ENCODE measurements at regions not wholly inside any gene's neighbourhood (a gene's known extent, or its start where the extent isn't known, plus 50 kb on each side); places are given as distances from the start of the nearest gene placed in this dataset.

DNA sequence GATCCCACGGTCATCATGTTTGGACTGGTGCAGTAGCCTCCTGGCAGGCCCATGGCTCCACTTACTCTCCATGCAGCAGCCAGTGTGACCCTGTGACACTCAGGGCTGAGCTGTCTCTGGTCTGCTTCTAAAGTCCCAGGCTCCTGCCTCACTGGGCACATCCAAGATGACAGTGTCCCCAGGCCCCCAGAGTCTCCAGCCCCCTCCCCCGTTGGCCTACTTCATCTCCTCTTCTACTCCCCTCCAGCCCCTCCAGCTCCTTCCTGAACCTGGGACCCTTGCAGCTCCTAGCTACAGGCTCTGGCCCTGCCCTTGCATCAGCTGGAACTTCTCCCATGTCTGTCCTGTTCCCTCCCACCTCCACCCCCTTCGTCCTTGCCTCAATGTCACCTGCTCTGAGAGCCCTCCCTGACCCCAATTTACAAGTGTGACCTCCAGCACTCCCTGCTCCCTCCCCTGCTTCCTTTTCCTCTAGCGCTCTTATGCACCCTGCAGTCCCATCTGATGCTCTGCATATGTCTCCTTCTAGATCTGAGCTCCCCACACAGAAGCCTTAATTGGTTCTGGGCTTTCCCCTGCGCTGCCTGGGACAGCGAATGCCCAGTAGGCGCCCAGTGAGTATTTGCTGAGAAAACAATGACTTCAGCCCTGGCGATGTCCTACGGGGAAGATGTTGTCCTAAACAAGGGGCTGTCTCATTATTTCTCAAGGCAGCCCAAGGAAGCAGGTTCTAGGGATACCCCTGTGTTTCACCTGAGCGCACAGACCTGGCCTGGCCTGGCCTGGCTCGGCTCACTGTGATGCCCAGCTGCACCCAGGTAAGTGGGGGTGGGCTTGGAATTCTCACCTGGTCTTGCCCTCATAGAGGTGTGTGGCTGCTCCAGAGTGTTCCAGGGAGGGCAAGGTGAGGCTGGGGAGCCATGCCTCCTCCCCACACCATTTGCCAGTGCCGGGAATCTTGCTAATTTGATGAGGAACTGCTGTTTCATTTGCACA is 600.6 kb downstream of the PTPRU start:
- no peak for DNase-seq

GRCh38 chr1:29835874-29836273 is 599.6 kb downstream of the PTPRU start:
- DNase-seq: no peak

GRCh38 chr1:29835406-29835805 is 599.1 kb downstream of the PTPRU start:
- DNase-seq: no peak

- no peak for DNase-seq
Observed at GRCh38 chr1:29833581-29833980, 597.3 kb downstream of the PTPRU start.

- no peak for DNase-seq
Observed at GRCh38 chr1:29832936-29833335, 596.6 kb downstream of the PTPRU start.

DNA sequence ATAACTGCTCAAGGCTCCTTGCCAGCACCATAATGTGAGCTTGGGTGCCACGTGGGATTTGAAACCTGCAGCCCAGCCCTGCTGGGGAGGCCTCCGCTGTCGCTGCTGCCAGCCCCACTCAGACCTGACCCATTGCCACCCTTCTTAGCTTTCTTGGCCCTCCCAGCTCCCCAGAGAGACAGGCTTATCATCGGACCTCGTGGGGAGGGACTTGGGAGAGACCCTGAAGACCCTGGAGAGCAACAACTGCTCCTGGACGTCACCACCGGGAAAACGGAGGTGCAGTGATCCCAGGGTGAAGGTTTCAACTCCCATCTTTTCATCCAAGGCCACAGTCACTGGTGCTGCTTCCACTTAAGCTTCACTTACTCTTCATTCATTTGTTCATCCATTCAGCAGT is 596.1 kb downstream of the PTPRU start:
- no peak for DNase-seq

GRCh38 chr1:29831500-29832117 is 595.3 kb downstream of the PTPRU start:
- no peak for DNase-seq

GRCh38 chr1:29830916-29831315 is 594.6 kb downstream of the PTPRU start:
- DNase-seq: no peak

GRCh38 chr1:29830383-29830782 is 594.1 kb downstream of the PTPRU start:
- DNase-seq: no peak

GRCh38 chr1:29829448-29830344 is 593.4 kb downstream of the PTPRU start:
- DNase-seq: no peak

- DNase-seq: no peak
Observed at GRCh38 chr1:29828526-29829447, 592.5 kb downstream of the PTPRU start.

DNA sequence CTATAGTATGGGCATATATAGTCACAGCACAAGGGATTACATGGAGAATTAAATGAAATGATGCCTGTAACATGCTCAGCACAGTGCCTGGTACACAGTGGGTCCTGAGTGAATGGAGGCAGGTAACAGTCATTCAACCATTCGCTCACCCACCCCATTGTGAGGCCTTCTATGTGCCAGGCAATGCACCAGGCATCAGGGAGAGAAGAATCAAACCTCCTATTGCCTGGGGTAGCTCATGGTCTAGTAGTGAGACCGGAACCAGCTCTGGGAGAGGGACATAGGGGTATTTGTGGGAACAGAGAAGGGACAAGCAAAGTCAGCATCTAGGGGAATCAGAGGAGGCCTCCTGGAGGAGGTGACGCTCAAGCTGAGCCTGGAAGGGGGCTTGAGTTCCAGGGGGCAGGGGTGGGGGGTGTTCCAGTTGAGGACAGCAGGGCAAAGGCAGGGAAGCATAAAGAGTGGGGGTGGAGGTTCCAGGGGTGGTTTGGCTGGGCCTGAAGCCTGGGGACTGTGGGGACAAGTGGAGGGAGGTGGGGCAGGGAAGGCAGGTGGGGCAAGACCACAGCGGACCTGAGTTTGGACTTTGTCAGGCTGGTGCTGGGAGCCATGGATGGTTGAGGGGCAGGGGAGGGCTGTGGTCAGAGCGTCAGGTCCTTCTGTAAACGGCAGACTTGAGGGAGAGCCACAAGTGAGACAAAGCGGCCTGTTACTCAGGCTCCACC is 591.6 kb downstream of the PTPRU start:
- no peak for DNase-seq

DNA sequence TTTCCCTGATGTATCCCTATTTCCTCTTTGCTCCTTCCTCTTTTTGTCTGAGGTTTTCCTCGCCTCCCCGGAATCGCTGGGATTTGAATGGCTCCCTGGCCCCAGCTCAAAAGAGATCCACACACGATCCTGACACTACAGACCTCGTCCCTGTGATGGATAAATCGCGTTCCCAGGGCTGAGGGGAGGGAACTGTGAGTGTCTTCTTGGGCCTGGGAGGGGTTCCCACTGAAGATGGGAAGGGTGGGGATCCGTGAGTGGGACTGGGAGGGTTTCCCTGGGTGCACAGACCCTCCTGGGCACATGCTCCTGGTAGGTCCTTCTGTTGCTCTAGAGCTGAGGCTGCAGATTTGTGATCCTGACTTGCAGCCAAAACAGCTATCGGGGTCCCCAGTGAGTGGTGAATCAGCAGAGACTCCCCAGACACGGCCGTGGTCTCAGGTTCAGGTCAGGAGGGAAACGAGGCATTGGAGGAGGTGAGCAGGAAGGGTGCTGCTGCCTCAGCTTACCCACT is 591.0 kb downstream of the PTPRU start:
- no peak for DNase-seq

GRCh38 chr1:29826646-29827045 is 590.3 kb downstream of the PTPRU start:
- DNase-seq: no peak

DNA sequence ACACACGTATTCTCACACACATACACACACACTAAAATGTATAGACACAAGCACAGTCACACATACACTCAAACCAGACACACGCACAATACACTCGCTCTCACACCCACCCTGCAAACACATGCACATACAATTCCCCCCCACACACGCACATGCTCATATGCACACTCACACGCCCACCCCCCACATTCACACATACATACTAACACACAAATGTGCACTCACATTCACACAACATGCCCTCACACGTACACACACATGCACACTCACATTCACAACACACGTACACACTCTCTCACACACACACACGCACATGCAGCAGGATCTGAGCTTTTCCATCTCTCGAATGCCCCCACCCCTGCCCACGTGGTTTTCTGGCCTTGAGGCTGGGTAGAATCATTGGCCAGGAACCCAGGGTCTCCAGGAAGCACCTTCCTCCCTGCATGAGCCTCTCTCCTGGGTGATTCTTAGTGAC is 589.7 kb downstream of the PTPRU start:
- no peak for DNase-seq

GRCh38 chr1:29825274-29825940 is 589.1 kb downstream of the PTPRU start:
- DNase-seq: no peak

- no peak for DNase-seq
Observed at GRCh38 chr1:29824511-29825273, 588.4 kb downstream of the PTPRU start.

GRCh38 chr1:29824025-29824424 is 587.7 kb downstream of the PTPRU start:
- no peak for DNase-seq

DNA sequence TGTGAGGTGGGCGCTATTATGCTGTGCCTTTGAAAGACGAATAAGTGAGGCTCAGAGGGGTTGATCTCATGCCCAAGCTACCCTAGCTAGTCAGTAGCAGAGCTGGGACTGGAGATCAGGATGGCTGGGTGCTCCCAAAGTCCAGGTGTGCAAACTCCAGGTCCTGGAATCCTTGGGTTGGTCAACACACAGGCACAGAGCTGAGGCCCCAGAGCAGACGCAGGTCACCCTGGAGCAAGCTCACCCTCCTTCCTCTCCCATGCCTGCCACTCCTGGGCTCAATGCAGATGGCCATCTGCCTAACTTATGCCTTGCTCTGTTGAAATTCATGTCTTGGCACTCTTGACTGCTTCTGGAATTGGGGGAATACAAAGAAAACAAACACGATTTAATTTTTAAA is 587.2 kb downstream of the PTPRU start:
- DNase-seq: no peak

GRCh38 chr1:29821605-29822004 is 585.3 kb downstream of the PTPRU start:
- no peak for DNase-seq
